PC-3 (cell line): ENCODE measurements at regions not wholly inside any gene's neighbourhood (a gene's known extent, or its start where the extent isn't known, plus 50 kb on each side); places are given as distances from the start of the nearest gene placed in this dataset.

Experiments used
- ATAC-seq: fragments of 200-7000 bp; cut with Tn5 transposase; 2 replicates; pipeline ENCODE4 v1.9.1; 2020; ENCODE audit warnings: mild to moderate bottlenecking, moderate library complexity
- BruUV-seq: library from RNA; stranded (reverse); fragments of 400-500 nt; replicated peaks from 2 replicates; lab custom pipeline; 2021; lab: Mats Ljungman, UMichigan
- CTCF ChIA-PET: fragments of 300-600 bp; sonication (Branson Sonifier 250); formaldehyde crosslinking; loops from one replicate; lab custom pipeline; 2022; ENCODE audit warnings: antibody characterized with exemption; lab: Charles Lee
- POLR2A ChIA-PET: fragments of 300-600 bp; sonication (Branson Sonifier 250); formaldehyde crosslinking; loops from one replicate; lab custom pipeline; 2022; ENCODE audit warnings: antibody characterized with exemption; ENCODE audit not compliant: unreplicated experiment; lab: Charles Lee
- DNase-seq: peaks from one replicate; pipeline ENCODE4 v3.0.0-alpha.2; 2015
- H2AFZ ChIP-seq: fragments of 300-600 bp; sonication (generic); 2 replicates; pipeline ENCODE4 v1.6.0; 2016; ENCODE audit warnings: antibody characterized with exemption, low read length
- H3F3A ChIP-seq: fragments of 300-600 bp; sonication (generic); one replicate; pipeline ENCODE4 v1.6.0; 2017; ENCODE audit warnings: antibody characterized with exemption, low read length, control low read depth, mild to moderate bottlenecking; ENCODE audit not compliant: unreplicated experiment
- H3K27ac ChIP-seq: fragments of 300-600 bp; sonication (generic); 2 replicates; pipeline ENCODE4 v1.5.1; 2016; ENCODE audit warnings: mild to moderate bottlenecking, low read length
- H3K27me3 ChIP-seq: fragments of 300-600 bp; sonication (generic); 2 replicates; pipeline ENCODE4 v1.6.1; 2016; ENCODE audit warnings: low read length, mixed read lengths
- H3K36me3 ChIP-seq: fragments of 300-600 bp; sonication (generic); 2 replicates; pipeline ENCODE4 v1.6.1; 2016; ENCODE audit warnings: low read depth, mixed run types, low read length, mixed read lengths
- H3K4me1 ChIP-seq: fragments of 300-600 bp; sonication (generic); 2 replicates; pipeline ENCODE4 v1.5.1; 2016; ENCODE audit warnings: low read length; ENCODE audit not compliant: insufficient read depth
- H3K4me2 ChIP-seq: fragments of 300-600 bp; sonication (generic); 2 replicates; pipeline ENCODE4 v1.6.0; 2016; ENCODE audit warnings: low read length
- H3K4me3 ChIP-seq: fragments of 300-600 bp; sonication (generic); 2 replicates; pipeline ENCODE4 v1.5.1; 2016; ENCODE audit warnings: mild to moderate bottlenecking, low read length, mixed read lengths
- H3K79me2 ChIP-seq: fragments of 300-600 bp; sonication (generic); 2 replicates; pipeline ENCODE4 v1.6.1; 2017; ENCODE audit warnings: low read length, mixed read lengths
- H3K9ac ChIP-seq: fragments of 300-600 bp; sonication (generic); 2 replicates; pipeline ENCODE4 v1.6.0; 2016; ENCODE audit warnings: mild to moderate bottlenecking, low read length
- H3K9me2 ChIP-seq: fragments of 300-600 bp; sonication (generic); replicated peaks from 2 replicates; pipeline ENCODE4 v1.6.1; 2016; ENCODE audit warnings: mixed run types, low read length, mixed read lengths
- H3K9me3 ChIP-seq: fragments of 300-600 bp; sonication (generic); 2 replicates; pipeline ENCODE4 v1.6.1; 2016; ENCODE audit warnings: low read length, mixed read lengths
- H4K20me1 ChIP-seq: fragments of 300-600 bp; sonication (generic); 2 replicates; pipeline ENCODE4 v1.6.1; 2016; ENCODE audit warnings: low read length, mixed read lengths
- CTCF ChIP-seq: fragments of 300-600 bp; sonication (generic); conservative IDR thresholded peaks from 2 replicates; pipeline ENCODE4 v1.5.1; 2017; ENCODE audit warnings: antibody characterized with exemption, low read depth, mild to moderate bottlenecking, low read length
- EZH2 ChIP-seq: fragments of 300-600 bp; sonication (generic); IDR thresholded peaks from one replicate; pipeline ENCODE4 v1.6.1; 2017; ENCODE audit warnings: antibody characterized with exemption, mild to moderate bottlenecking, low read length; ENCODE audit not compliant: unreplicated experiment
- EZH2phosphoT487 ChIP-seq: fragments of 300-600 bp; sonication (generic); IDR thresholded peaks from 2 replicates; pipeline ENCODE4 v1.6.1; 2018; ENCODE audit warnings: mild to moderate bottlenecking, antibody characterized with exemption, low read length, borderline replicate concordance
- intact Hi-C: fragments of 100-400 bp; cut with micrococcal nuclease; formaldehyde crosslinking; loops from 2 replicates; pipeline ENCODE4 v1.9.0; 2023

- H3K9me2 ChIP-seq, result no peaks in the 10 kb centered on the region
- no peak overlapping the region for H3K4me2 ChIP-seq
- no peak for DNase-seq
- POLR2A ChIA-PET, result no interaction called here
- no peaks in the 10 kb centered on the region for H3K9me3 ChIP-seq
- H3K27me3 ChIP-seq, result no peaks in the 10 kb centered on the region
- CTCF ChIA-PET, result no interaction called here
- no peaks in the 10 kb centered on the region for H3K79me2 ChIP-seq
- H4K20me1 ChIP-seq, result no peaks in the 10 kb centered on the region
- no peaks in the 10 kb centered on the region for H3F3A ChIP-seq
- H3K27ac ChIP-seq, result no peak overlapping the region
- no peaks in the 10 kb centered on the region for H3K36me3 ChIP-seq
- no peak for ATAC-seq
- intact Hi-C loops, result loop anchor here (5.0 kb wide), 1 partner anchor 48 kb away; no protein-coding TSS in a partner anchor
- H3K9ac ChIP-seq, result no peak overlapping the region
- H3K4me3 ChIP-seq, result no peak overlapping the region
- H2AFZ ChIP-seq, result no peak overlapping the region
- no peaks in the 10 kb centered on the region for H3K4me1 ChIP-seq
- no peak for TF ChIP-seq EZH2phosphoT487
- TF ChIP-seq CTCF, result no peak
- TF ChIP-seq EZH2, result no peak
- no TSS peak for BruUV-seq
Measured at GRCh38 chr5:148899993-148900392, 73.6 kb downstream of the ADRB2 start.

GRCh38 chr5:148902478-148902877 lies 76.1 kb downstream of the ADRB2 start:
- ATAC-seq, result no peak
- no peak for TF ChIP-seq EZH2phosphoT487
- no peak for TF ChIP-seq EZH2
- no peak for TF ChIP-seq CTCF
- H3K27ac ChIP-seq, result no peak overlapping the region
- H3K79me2 ChIP-seq, result no peaks in the 10 kb centered on the region
- H3K4me2 ChIP-seq, result no peak overlapping the region
- no peaks in the 10 kb centered on the region for H3K27me3 ChIP-seq
- ChIA-PET CTCF (no interaction called here), POLR2A (no interaction called here)
- H3K9me2 ChIP-seq, result no peaks in the 10 kb centered on the region
- no peak overlapping the region for H3K4me3 ChIP-seq
- no peaks in the 10 kb centered on the region for H3K36me3 ChIP-seq
- H3K9me3 ChIP-seq, result no peaks in the 10 kb centered on the region
- BruUV-seq, result no TSS peak
- no peak for DNase-seq
- no peak overlapping the region for H2AFZ ChIP-seq
- H3K9ac ChIP-seq, result no peak overlapping the region
- no peaks in the 10 kb centered on the region for H3F3A ChIP-seq
- no peaks in the 10 kb centered on the region for H4K20me1 ChIP-seq
- no peaks in the 10 kb centered on the region for H3K4me1 ChIP-seq
- intact Hi-C loops, result no loop called here

GRCh38 chr5:148903587-148903986 lies 77.2 kb downstream of the ADRB2 start:
- no TSS peak for BruUV-seq
- DNase-seq (no peak), ATAC-seq (no peak)
- intact Hi-C loops, result no loop called here
- Histone ChIP-seq H3K9ac (no peak overlapping the region), H3K79me2 (no peaks in the 10 kb centered on the region), H2AFZ (no peak overlapping the region), H3K27me3 (no peaks in the 10 kb centered on the region), H3K36me3 (no peaks in the 10 kb centered on the region), H3K4me3 (no peak overlapping the region), H4K20me1 (no peaks in the 10 kb centered on the region), H3F3A (no peaks in the 10 kb centered on the region), H3K4me1 (peaks cover 3% of the 10 kb centered on the region), H3K4me2 (no peak overlapping the region), H3K9me3 (no peaks in the 10 kb centered on the region), H3K9me2 (no peaks in the 10 kb centered on the region), H3K27ac (no peak overlapping the region)
- ChIA-PET CTCF (interaction anchor here (0.6 kb wide), 1 partner anchor 47 kb away, joined by 3 read pairs; no protein-coding TSS in a partner anchor), POLR2A (no interaction called here)
- TF ChIP-seq EZH2, result no peak
